T-cell (primary cell): ENCODE measurements at regions not wholly inside any gene's neighbourhood (a gene's known extent, or its start where the extent isn't known, plus 50 kb on each side); places are given as distances from the start of the nearest gene placed in this dataset.

Experiments used
- ATAC-seq, 4 experiments: fragments of 200-7000 bp in 3 of 4; fragments of 150-1000 bp in 1 of 4; cut with Tn5 transposase; replicated peaks in 1 of 4; 1 replicate in 3 of 4; 2 replicates in 1 of 4; pipeline ENCODE4 v1.10.0; 2021; ENCODE audit warnings: moderate library complexity in 3 of 4, mild to moderate bottlenecking in 2 of 4, moderate number of reproducible peaks in 1 of 4
- CTCF ChIA-PET, 2 donors: fragments of 300-600 bp; sonication (Branson Sonifier 250); formaldehyde crosslinking; loops; one replicate each; lab custom pipeline; 2022; ENCODE audit warnings: antibody characterized with exemption in 2 of 2; lab: Charles Lee
- POLR2A ChIA-PET, 2 donors: fragments of 300-600 bp; sonication (Branson Sonifier 250); formaldehyde crosslinking; loops; one replicate each; lab custom pipeline; 2022; ENCODE audit warnings: antibody characterized with exemption in 2 of 2; lab: Charles Lee
- DNase-seq, 35 experiments: peaks; one replicate each; pipeline versions ENCODE4 v3.0.0 to v3.0.0-alpha.2; 2013 to 2023
- H3K27ac ChIP-seq: one replicate; pipeline ENCODE4 v1.5.1; 2013; ENCODE audit warnings: low read length
- H3K27me3 ChIP-seq, 2 experiments: replicated peaks in 1 of 2; 1 replicate in 1 of 2; 2 replicates in 1 of 2; pipeline versions ENCODE4 v1.6.1 to v1.7.0; 2013; ENCODE audit warnings: low read length in 1 of 2, mixed read lengths in 1 of 2; ENCODE audit not compliant: control insufficient read depth in 2 of 2, insufficient read depth in 2 of 2; ENCODE audit errors: extremely low read depth in 1 of 2
- H3K36me3 ChIP-seq, 2 donors: 1 replicate in 1 of 2; 2 replicates in 1 of 2; pipeline versions ENCODE4 v1.6.1 to v1.7.0; 2013; ENCODE audit warnings: low read length in 1 of 2; ENCODE audit not compliant: control insufficient read depth in 2 of 2, insufficient read depth in 1 of 2; ENCODE audit errors: extremely low read depth in 1 of 2
- H3K4me1 ChIP-seq, 2 experiments: 1 replicate in 1 of 2; 2 replicates in 1 of 2; pipeline versions ENCODE4 v1.6.1 to v1.7.0; 2013; ENCODE audit warnings: low read length in 2 of 2, mixed read lengths in 1 of 2; ENCODE audit not compliant: insufficient read depth in 2 of 2, control insufficient read depth in 1 of 2; ENCODE audit errors: extremely low read depth in 1 of 2
- H3K4me3 ChIP-seq, 2 donors: 1 replicate in 1 of 2; 2 replicates in 1 of 2; pipeline versions ENCODE4 v1.5.1 to v1.7.0; 2013; ENCODE audit warnings: mild to moderate bottlenecking in 2 of 2, low read length in 1 of 2, moderate library complexity in 1 of 2; ENCODE audit not compliant: control insufficient read depth in 1 of 2; ENCODE audit errors: extremely low read depth in 1 of 2
- H3K9me3 ChIP-seq: 2 replicates; pipeline ENCODE4 v1.7.0; 2013
- H3K27ac Mint-ChIP-seq, 2 donors: one replicate each; pipeline ENCODE4 v1.8.0; 2020 to 2021; ENCODE audit warnings: mild to moderate bottlenecking in 2 of 2, mixed read lengths in 2 of 2
- H3K27me3 Mint-ChIP-seq, 2 donors: one replicate each; pipeline ENCODE4 v1.8.0; 2021 to 2022; ENCODE audit warnings: mixed read lengths in 2 of 2
- H3K36me3 Mint-ChIP-seq: one replicate; pipeline ENCODE4 v1.8.0; 2021; ENCODE audit warnings: mixed read lengths
- H3K4me1 Mint-ChIP-seq, 3 donors: one replicate each; pipeline ENCODE4 v1.8.0; 2020 to 2022; ENCODE audit warnings: mixed read lengths in 3 of 3, mild to moderate bottlenecking in 1 of 3
- H3K4me3 Mint-ChIP-seq, 3 donors: one replicate each; pipeline ENCODE4 v1.8.0; 2020 to 2022; ENCODE audit warnings: mild to moderate bottlenecking in 3 of 3, mixed read lengths in 3 of 3, moderate library complexity in 3 of 3
- H3K9me3 Mint-ChIP-seq, 3 donors: one replicate each; pipeline ENCODE4 v1.8.0; 2020 to 2022; ENCODE audit warnings: mixed read lengths in 3 of 3
- WGBS: methylation state at CpG from one replicate; pipeline ENCODE4 v1.1.5; 2013; ENCODE audit warnings: missing lambda C conversion rate; ENCODE audit not compliant: insufficient coverage; 5-methylcytosine and 5-hydroxymethylcytosine counted together

DNA sequence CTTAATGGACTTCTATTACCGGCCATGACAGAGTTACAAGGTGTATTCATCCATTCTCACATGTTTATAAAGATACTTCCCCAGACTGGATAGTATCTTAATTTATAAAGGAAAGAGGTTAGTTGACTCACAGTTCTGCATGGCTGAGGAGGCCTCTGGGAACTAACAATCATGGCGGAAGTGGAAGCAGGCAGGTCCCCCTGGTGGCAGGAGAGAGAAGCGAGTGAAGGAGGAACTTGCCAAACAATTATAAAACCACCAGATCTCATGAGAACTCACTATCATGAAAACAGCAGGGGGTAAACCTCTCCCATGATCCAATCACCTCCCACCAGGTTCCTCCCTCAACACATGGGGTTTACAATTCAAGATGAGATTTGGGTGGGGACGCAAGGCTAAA is 170.0 kb upstream of the PDGFD start:
- ChIA-PET POLR2A (no interaction called here), CTCF (no interaction called here)
- Histone ChIP-seq H3K36me3 (no peaks in the 10 kb centered on the region), H3K27me3 (no peaks in the 10 kb centered on the region), H3K4me1 (no peaks in the 10 kb centered on the region), H3K9me3 (no peaks in the 10 kb centered on the region), H3K4me3 (no peak overlapping the region), H3K27ac (no peak overlapping the region)
- no peaks in the 10 kb centered on the region for H3K36me3 Mint-ChIP-seq
- WGBS = no CpG with 5 or more reads among the region's 4 CpGs
- no peak overlapping the region for H3K4me3 Mint-ChIP-seq
- no peaks in the 10 kb centered on the region for H3K4me1 Mint-ChIP-seq
- DNase-seq = peak in 2 of 35 experiments; percentile 3 to 7
- no peaks in the 10 kb centered on the region for H3K27me3 Mint-ChIP-seq
- ATAC-seq = no peak
- no peaks in the 10 kb centered on the region for H3K9me3 Mint-ChIP-seq
- H3K27ac Mint-ChIP-seq = no peak overlapping the region

DNA sequence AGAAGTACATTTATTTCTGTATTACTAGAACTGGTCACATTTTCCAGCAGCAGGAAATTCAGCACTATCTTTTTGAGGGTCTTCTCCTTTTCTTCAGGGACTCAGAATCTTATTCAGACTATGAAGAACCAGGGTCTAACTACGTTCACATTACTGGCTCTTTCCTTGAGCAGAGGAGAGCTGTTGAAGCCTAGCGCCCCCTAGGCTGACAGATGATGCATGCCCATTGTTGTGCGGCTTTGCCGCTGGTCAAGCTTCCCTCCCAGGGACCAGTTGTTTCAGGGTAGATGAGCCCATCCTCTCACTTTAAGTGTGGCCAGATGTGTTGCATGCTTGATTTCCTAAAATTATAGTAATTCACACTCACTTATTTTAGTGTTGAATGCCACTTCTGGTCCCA is 168.2 kb upstream of the PDGFD start:
- DNase-seq (peak in 1 of 35 experiments; percentile 1), ATAC-seq (no peak)
- no peaks in the 10 kb centered on the region for H3K36me3 ChIP-seq
- H3K9me3 Mint-ChIP-seq = no peaks in the 10 kb centered on the region
- no peak overlapping the region for H3K4me3 ChIP-seq
- H3K27me3 Mint-ChIP-seq = no peaks in the 10 kb centered on the region
- ChIA-PET POLR2A (no interaction called here), CTCF (interaction anchor here in 1 of 2 donors (0.6 kb wide), 1 partner anchor 79 kb away, joined by 3 read pairs; no protein-coding TSS in a partner anchor)
- no peaks in the 10 kb centered on the region for H3K9me3 ChIP-seq
- H3K4me1 ChIP-seq = no peaks in the 10 kb centered on the region
- no peaks in the 10 kb centered on the region for H3K4me1 Mint-ChIP-seq
- H3K36me3 Mint-ChIP-seq = no peaks in the 10 kb centered on the region
- no peak overlapping the region for H3K27ac ChIP-seq
- 76% methylated on average over 3 of the region's 4 CpGs for WGBS
- no peaks in the 10 kb centered on the region for H3K27me3 ChIP-seq
- H3K4me3 Mint-ChIP-seq = no peak overlapping the region
- H3K27ac Mint-ChIP-seq = no peak overlapping the region

DNA sequence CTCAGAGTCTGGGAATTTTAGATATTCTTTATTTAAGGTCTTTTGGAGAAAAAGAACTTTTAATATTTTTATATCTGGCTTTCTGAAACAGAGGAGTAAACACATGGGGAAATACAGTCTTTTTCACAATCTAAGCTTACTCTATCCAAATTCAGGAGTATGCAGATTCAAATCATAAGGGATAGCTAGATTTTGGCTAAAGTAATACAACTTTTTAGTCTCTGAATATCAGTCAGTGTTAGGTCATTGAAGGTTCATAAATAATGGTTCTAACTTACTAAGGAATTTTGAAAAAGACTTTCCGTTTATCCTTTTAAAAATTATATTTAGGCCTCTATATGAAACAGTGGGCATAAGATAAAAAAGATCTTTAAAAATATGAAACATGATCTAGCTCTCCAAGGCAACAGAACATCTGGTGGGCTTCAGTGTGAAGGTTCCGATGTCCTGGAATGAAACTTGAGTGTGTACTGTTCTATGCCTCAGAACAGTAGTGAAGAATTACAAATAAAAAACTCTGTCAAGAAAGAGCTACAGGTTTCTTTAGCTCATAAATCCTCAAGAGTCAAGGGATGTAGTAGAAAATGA is 165.2 kb upstream of the PDGFD start:
- ChIA-PET CTCF (interaction anchor here in 1 of 2 donors (0.5 kb wide), 1 partner anchor 662 kb away, joined by 3 read pairs; no protein-coding TSS in a partner anchor), POLR2A (no interaction called here)
- Mint-ChIP-seq H3K27ac (no peak overlapping the region), H3K9me3 (no peaks in the 10 kb centered on the region), H3K36me3 (no peaks in the 10 kb centered on the region), H3K27me3 (no peaks in the 10 kb centered on the region), H3K4me1 (no peaks in the 10 kb centered on the region), H3K4me3 (no peak overlapping the region)
- H3K27ac ChIP-seq = no peak overlapping the region
- no peak for ATAC-seq
- WGBS = no CpG with 5 or more reads among the region's 2 CpGs
- no peak for DNase-seq
- no peaks in the 10 kb centered on the region for H3K36me3 ChIP-seq
- H3K4me1 ChIP-seq = no peaks in the 10 kb centered on the region
- no peak overlapping the region for H3K4me3 ChIP-seq
- no peaks in the 10 kb centered on the region for H3K9me3 ChIP-seq
- H3K27me3 ChIP-seq = no peaks in the 10 kb centered on the region

DNA sequence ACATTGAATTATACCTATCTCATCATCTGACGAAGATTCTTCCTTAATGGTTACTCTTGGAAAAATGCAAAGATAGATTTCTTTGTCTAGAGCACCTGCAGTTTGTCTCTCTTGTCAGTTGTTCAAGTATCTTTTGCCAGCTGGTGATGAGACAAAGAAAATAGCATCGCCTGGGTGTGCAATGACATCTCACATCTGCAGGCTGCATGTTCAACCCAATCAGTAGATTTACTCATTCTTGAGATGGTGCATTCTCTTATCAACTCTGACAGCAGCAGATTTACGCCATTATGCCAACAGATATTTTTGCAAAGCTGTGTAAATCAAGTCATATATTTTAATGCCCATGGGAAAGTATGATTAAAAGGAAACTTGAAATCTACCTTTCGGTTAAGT is 164.6 kb upstream of the PDGFD start:
- no peak overlapping the region for H3K4me3 ChIP-seq
- no peaks in the 10 kb centered on the region for H3K4me1 Mint-ChIP-seq
- ChIA-PET CTCF (no interaction called here), POLR2A (no interaction called here)
- DNase-seq (no peak), ATAC-seq (no peak)
- no peaks in the 10 kb centered on the region for H3K9me3 Mint-ChIP-seq
- no peak overlapping the region for H3K27ac Mint-ChIP-seq
- H3K36me3 Mint-ChIP-seq = no peaks in the 10 kb centered on the region
- no peak overlapping the region for H3K27ac ChIP-seq
- H3K27me3 Mint-ChIP-seq = no peaks in the 10 kb centered on the region
- H3K4me1 ChIP-seq = no peaks in the 10 kb centered on the region
- 83% methylated on average over 1 of the region's 4 CpGs for WGBS
- no peaks in the 10 kb centered on the region for H3K36me3 ChIP-seq
- no peak overlapping the region for H3K4me3 Mint-ChIP-seq
- no peaks in the 10 kb centered on the region for H3K27me3 ChIP-seq
- H3K9me3 ChIP-seq = no peaks in the 10 kb centered on the region

DNA sequence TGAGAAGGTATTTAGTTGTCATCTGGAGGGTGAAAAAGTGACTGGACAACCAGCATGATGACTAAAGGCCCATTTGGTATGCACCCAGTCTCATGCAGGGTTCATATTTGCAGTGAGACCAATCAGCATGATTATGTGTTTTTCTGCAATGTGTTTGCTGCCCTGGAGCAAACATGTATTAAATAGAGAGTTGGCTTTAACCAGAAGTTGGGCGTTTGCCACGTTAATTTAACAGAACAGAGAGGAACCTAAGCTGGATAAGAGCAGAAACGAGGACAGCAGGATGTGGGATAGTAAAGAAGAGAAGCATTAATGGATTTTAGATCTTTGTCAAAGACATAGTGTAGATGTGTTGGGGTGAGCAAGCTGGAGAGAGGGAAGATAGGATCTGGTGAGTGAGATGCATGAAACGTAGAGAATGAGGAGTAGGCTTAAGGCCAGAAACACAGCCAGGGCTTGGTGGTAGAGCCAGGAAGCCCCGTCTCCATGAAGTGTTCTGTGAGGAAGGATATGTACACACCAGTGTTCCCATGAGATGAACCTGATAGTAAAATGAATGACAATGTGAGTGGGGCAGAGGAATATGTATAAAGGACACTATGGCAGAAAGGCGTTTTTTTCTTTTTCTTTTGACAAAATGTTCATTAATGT is 164.0 kb upstream of the PDGFD start:
- CTCF ChIA-PET = no interaction called here
- Histone ChIP-seq H3K27me3 (no peaks in the 10 kb centered on the region), H3K9me3 (no peaks in the 10 kb centered on the region), H3K36me3 (no peaks in the 10 kb centered on the region), H3K4me3 (no peak overlapping the region), H3K27ac (no peak overlapping the region), H3K4me1 (no peaks in the 10 kb centered on the region)
- DNase-seq (no peak), ATAC-seq (no peak)
- Mint-ChIP-seq H3K27ac (no peak overlapping the region), H3K9me3 (no peaks in the 10 kb centered on the region), H3K27me3 (no peaks in the 10 kb centered on the region), H3K4me1 (no peaks in the 10 kb centered on the region), H3K36me3 (no peaks in the 10 kb centered on the region), H3K4me3 (no peak overlapping the region)
- WGBS = 68% methylated on average over 5 of the region's 6 CpGs
- POLR2A ChIA-PET = no interaction called here

DNA sequence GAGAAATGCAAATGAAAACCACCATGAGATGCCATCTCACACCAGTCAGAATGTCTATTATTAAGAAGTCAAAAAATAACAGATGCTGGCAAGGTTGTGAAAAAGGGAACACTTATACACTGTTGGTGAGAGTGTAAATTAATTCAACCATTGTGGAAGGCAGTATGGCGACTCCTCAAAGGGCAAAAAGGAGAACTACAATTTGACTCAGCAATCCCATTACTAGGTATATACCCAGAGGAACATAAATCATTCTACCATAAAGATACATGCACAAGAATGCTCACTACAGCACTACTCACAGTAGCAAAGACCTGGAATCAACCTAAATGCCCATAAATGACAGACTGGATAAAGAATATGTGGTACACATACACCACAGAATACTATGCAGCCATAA is 161.1 kb upstream of the PDGFD start:
- H3K4me3 ChIP-seq = no peak overlapping the region
- no peaks in the 10 kb centered on the region for H3K27me3 ChIP-seq
- no CpG with 5 or more reads among the region's 1 CpG for WGBS
- Mint-ChIP-seq H3K4me3 (no peak overlapping the region), H3K36me3 (no peaks in the 10 kb centered on the region), H3K27ac (no peak overlapping the region), H3K27me3 (peaks cover 0 to 4% of the 10 kb centered on the region in 2 donors), H3K4me1 (no peaks in the 10 kb centered on the region), H3K9me3 (no peaks in the 10 kb centered on the region)
- ChIA-PET POLR2A (no interaction called here), CTCF (no interaction called here)
- no peaks in the 10 kb centered on the region for H3K9me3 ChIP-seq
- H3K27ac ChIP-seq = no peak overlapping the region
- DNase-seq = no peak
- no peaks in the 10 kb centered on the region for H3K4me1 ChIP-seq
- no peak for ATAC-seq
- H3K36me3 ChIP-seq = no peaks in the 10 kb centered on the region
